ENCODE measurements at regions not wholly inside any gene's neighbourhood (a gene's known extent, or its start where the extent isn't known, plus 50 kb on each side); places are given as distances from the start of the nearest gene placed in this dataset.

DNA sequence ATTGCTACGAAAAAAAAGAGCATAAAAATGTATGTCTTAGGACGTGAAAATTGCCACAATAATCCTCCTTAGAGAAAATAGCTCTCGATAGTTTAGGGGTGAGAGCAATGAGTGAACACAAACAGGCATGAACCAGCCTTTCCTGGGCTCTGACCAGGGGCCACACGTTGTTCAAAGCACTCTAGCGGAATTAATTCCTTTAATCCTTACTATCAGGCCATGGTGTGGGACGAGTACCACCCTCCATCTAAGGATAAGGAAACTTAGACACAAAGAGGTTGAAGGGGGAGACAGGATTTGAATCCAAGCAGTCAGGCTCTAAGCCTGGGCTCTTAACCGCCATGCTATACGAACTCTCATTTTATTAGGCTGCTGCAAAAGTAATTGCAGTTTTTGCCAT, 81.9 kb upstream of the CACNA2D3 start:
- Histone ChIP-seq H3K36me3 (ENCODE audit: control insufficient read depth in 4 of 4, insufficient read depth in 4 of 4, low read length in 4 of 4) (no peaks in the 10 kb centered on the region), H3K4me3 (no peak overlapping the region), H3K27ac (ENCODE audit: low read depth in 1 of 2, low read length in 1 of 2) (no peak overlapping the region), H3K4me1 (ENCODE audit: control insufficient read depth in 5 of 5, insufficient read depth in 5 of 5, low read length in 5 of 5) (peaks cover 0 to 17% (median 10%) of the 10 kb centered on the region in 5 donors), H3K9ac (ENCODE audit: insufficient read depth in 1 of 2, low read length in 2 of 2) (no peak overlapping the region), H3K9me3 (ENCODE audit: control insufficient read depth in 4 of 4, insufficient read depth in 3 of 4, low read length in 3 of 4) (no peaks in the 10 kb centered on the region), H3K27me3 (ENCODE audit: control insufficient read depth in 3 of 3, insufficient read depth in 3 of 3, low read length in 2 of 3) (no peaks in the 10 kb centered on the region)
- WGBS, 2 donors: 86% methylated on average over 8 of the region's 8 CpGs
- TF ChIP-seq, protein P1, sequence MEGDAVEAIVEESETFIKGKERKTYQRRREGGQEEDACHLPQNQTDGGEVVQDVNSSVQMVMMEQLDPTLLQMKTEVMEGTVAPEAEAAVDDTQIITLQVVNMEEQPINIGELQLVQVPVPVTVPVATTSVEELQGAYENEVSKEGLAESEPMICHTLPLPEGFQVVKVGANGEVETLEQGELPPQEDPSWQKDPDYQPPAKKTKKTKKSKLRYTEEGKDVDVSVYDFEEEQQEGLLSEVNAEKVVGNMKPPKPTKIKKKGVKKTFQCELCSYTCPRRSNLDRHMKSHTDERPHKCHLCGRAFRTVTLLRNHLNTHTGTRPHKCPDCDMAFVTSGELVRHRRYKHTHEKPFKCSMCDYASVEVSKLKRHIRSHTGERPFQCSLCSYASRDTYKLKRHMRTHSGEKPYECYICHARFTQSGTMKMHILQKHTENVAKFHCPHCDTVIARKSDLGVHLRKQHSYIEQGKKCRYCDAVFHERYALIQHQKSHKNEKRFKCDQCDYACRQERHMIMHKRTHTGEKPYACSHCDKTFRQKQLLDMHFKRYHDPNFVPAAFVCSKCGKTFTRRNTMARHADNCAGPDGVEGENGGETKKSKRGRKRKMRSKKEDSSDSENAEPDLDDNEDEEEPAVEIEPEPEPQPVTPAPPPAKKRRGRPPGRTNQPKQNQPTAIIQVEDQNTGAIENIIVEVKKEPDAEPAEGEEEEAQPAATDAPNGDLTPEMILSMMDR (IDR thresholded peaks at IDR 0.05; ENCODE audit: control extremely low read depth, extremely low read depth): no peak
- DNase-seq (no peak), ATAC-seq (ENCODE audit: insufficient read depth, low FRiP score) (no peak)

DNA sequence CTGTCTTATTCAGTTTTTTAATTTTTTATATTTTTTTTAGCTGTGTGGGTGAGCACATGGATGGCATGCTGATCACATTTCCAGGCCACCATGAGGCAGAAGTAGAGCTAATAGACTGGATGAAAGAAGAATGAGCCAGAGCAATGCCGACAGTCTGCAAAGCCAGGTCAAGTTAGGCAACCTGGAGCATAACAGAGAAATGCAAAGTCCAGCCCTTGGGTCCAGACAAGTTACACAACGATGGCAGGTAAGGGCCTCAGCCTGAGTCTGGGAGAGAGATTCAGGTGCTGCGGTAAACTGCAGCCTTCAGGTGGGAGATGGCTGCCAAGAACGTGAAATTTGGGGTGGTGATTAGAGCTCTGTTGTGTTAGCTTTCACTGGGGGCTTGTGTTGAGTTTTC, 84.0 kb upstream of the CACNA2D3 start:
- Histone ChIP-seq H3K9ac (ENCODE audit: insufficient read depth in 1 of 2, low read length in 2 of 2) (no peak overlapping the region), H3K4me1 (ENCODE audit: control insufficient read depth in 5 of 5, insufficient read depth in 5 of 5, low read length in 5 of 5) (peaks cover 0 to 3% (median 0%) of the 10 kb centered on the region in 5 donors), H3K9me3 (ENCODE audit: control insufficient read depth in 4 of 4, insufficient read depth in 3 of 4, low read length in 3 of 4) (no peaks in the 10 kb centered on the region), H3K36me3 (ENCODE audit: control insufficient read depth in 4 of 4, insufficient read depth in 4 of 4, low read length in 4 of 4) (no peaks in the 10 kb centered on the region), H3K4me3 (no peak overlapping the region), H3K27me3 (ENCODE audit: control insufficient read depth in 3 of 3, insufficient read depth in 3 of 3, low read length in 2 of 3) (no peaks in the 10 kb centered on the region), H3K27ac (ENCODE audit: low read depth in 1 of 2, low read length in 1 of 2) (no peak overlapping the region)
- WGBS, 2 donors: 84 to 88% methylated on average over 4 of the region's 4 CpGs
- TF ChIP-seq, protein P1 (IDR thresholded peaks at IDR 0.05; ENCODE audit: control extremely low read depth, extremely low read depth): no peak
- DNase-seq (no peak), ATAC-seq (ENCODE audit: insufficient read depth, low FRiP score) (no peak)

DNA sequence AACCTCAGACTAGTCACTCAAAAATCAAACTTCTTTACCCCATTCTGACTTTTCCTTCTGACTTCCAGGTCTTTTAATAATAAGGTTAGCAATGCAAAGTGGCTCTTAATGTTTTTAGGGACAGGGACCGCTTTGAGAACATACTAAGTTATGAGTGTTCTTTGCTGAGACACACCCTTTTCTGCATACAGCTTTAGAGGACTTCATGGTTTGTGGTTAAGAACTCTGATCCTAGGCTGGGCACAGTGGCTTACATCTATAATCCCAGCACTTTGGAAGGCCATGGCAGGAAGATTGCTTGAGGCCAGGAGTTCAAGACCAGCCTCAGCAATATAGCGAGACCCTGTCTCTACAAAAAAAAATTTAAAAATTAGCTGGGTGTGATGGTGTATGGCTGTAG, 85.8 kb upstream of the CACNA2D3 start:
- Histone ChIP-seq H3K4me1 (ENCODE audit: control insufficient read depth in 5 of 5, insufficient read depth in 5 of 5, low read length in 5 of 5) (no peaks in the 10 kb centered on the region), H3K4me3 (no peak overlapping the region), H3K36me3 (ENCODE audit: control insufficient read depth in 4 of 4, insufficient read depth in 4 of 4, low read length in 4 of 4) (no peaks in the 10 kb centered on the region), H3K9me3 (ENCODE audit: control insufficient read depth in 4 of 4, insufficient read depth in 3 of 4, low read length in 3 of 4) (no peaks in the 10 kb centered on the region), H3K9ac (ENCODE audit: insufficient read depth in 1 of 2, low read length in 2 of 2) (no peak overlapping the region), H3K27me3 (ENCODE audit: control insufficient read depth in 3 of 3, insufficient read depth in 3 of 3, low read length in 2 of 3) (no peaks in the 10 kb centered on the region), H3K27ac (ENCODE audit: low read depth in 1 of 2, low read length in 1 of 2) (no peak overlapping the region)
- DNase-seq (no peak), ATAC-seq (ENCODE audit: insufficient read depth, low FRiP score) (no peak)
- 86 to 95% methylated on average over 2 of the region's 2 CpGs for WGBS, 2 donors
- TF ChIP-seq, protein P1 (IDR thresholded peaks at IDR 0.05; ENCODE audit: control extremely low read depth, extremely low read depth): no peak

DNA sequence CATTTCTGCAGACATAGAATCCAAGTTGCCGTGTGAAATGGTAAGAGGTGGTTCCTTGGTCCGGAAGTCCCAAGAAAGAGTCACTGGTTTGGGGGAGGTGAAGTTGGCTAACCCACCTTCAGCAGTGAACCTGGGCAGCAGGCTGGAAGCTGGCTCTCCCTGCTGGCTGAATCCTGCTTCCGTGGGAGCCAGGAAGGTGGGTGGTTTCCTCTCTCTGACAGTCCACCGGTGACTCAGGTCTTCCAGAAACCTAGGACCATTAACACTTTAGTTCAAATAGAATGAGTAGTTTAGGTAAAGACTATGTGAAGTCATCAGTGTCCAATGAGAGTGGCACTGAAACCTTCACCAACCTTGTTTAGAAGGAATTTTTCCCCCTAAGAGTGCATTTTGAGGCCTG, 87.4 kb upstream of the CACNA2D3 start:
- Histone ChIP-seq H3K27me3 (ENCODE audit: control insufficient read depth in 3 of 3, insufficient read depth in 3 of 3, low read length in 2 of 3) (no peaks in the 10 kb centered on the region), H3K4me3 (no peak overlapping the region), H3K9ac (ENCODE audit: insufficient read depth in 1 of 2, low read length in 2 of 2) (no peak overlapping the region), H3K9me3 (ENCODE audit: control insufficient read depth in 4 of 4, insufficient read depth in 3 of 4, low read length in 3 of 4) (no peaks in the 10 kb centered on the region), H3K27ac (ENCODE audit: low read depth in 1 of 2, low read length in 1 of 2) (no peak overlapping the region), H3K36me3 (ENCODE audit: control insufficient read depth in 4 of 4, insufficient read depth in 4 of 4, low read length in 4 of 4) (no peaks in the 10 kb centered on the region), H3K4me1 (ENCODE audit: control insufficient read depth in 5 of 5, insufficient read depth in 5 of 5, low read length in 5 of 5) (no peaks in the 10 kb centered on the region)
- WGBS, 2 donors: 80 to 84% methylated on average over 4 of the region's 4 CpGs
- TF ChIP-seq, protein P1 (IDR thresholded peaks at IDR 0.05; ENCODE audit: control extremely low read depth, extremely low read depth): no peak
- DNase-seq (no peak), ATAC-seq (ENCODE audit: insufficient read depth, low FRiP score) (no peak)
